K562 (cell line): ENCODE measurements at regions not wholly inside any gene's neighbourhood (a gene's known extent, or its start where the extent isn't known, plus 50 kb on each side); places are given as distances from the start of the nearest gene placed in this dataset.

ENCODE experiments used
- BRD4 ChIP-seq: fragments of 200-600 bp; sonication (generic); IDR thresholded peaks from 2 replicates; pipeline ENCODE4 v1.6.1; 2017; ENCODE audit warnings: inconsistent platforms
- CREB1 ChIP-seq, 2 experiments: sonication (generic) in 1 of 2; formaldehyde crosslinking in 1 of 2; IDR thresholded peaks; 2 replicates each; pipeline versions ENCODE4 v1.6.1 to v1.8.0; 2012 to 2022; ENCODE audit warnings: inconsistent platforms in 1 of 2, mild to moderate bottlenecking in 1 of 2, missing genetic modification reagents in 1 of 2, moderate library complexity in 1 of 2
- EP300 ChIP-seq: IDR thresholded peaks from 2 replicates; pipeline ENCODE4 v1.6.1; 2012; ENCODE audit warnings: low read length, improper control_type of control experiment
- RAD21 ChIP-seq, 2 experiments: fragments of 250-450 bp in 1 of 2; fragments of 450-650 bp in 1 of 2; sonication (Bioruptor Pico) in 1 of 2; formaldehyde crosslinking in 1 of 2; IDR thresholded peaks in 1 of 2; conservative IDR thresholded peaks in 1 of 2; 2 replicates each; pipeline versions ENCODE4 v1.4.0 to v1.8.0; 2020 to 2022; ENCODE audit warnings: mild to moderate bottlenecking in 2 of 2, moderate library complexity in 1 of 2
- RCOR1 ChIP-seq, 2 experiments: IDR thresholded peaks; 2 replicates each; pipeline ENCODE4 v1.6.1; 2012; ENCODE audit warnings: low read depth in 2 of 2, low read length in 2 of 2, borderline replicate concordance in 1 of 2, improper control_type of control experiment in 1 of 2
- TBL1XR1 ChIP-seq, 2 experiments: IDR thresholded peaks; 2 replicates each; pipeline ENCODE4 v1.6.1; 2012; ENCODE audit warnings: improper control_type of control experiment in 2 of 2, low read length in 2 of 2, mild to moderate bottlenecking in 1 of 2
- TOE1 ChIP-seq, 2 experiments: fragments of 450-650 bp in 1 of 2; sonication (generic) in 1 of 2; formaldehyde crosslinking in 1 of 2; IDR thresholded peaks; 2 replicates each; pipeline versions ENCODE4 v1.7.1 to v1.8.0; 2016 to 2022; ENCODE audit warnings: borderline replicate concordance in 2 of 2, mild to moderate bottlenecking in 2 of 2, antibody characterized with exemption in 1 of 2, inconsistent platforms in 1 of 2, low read depth in 1 of 2, missing genetic modification reagents in 1 of 2, moderate library complexity in 1 of 2
- XRCC5 ChIP-seq: fragments of 200-400 bp; formaldehyde crosslinking; IDR thresholded peaks from 2 replicates; pipeline ENCODE4 v1.6.1; 2017; ENCODE audit warnings: low read depth, mild to moderate bottlenecking, low read length
- TF ChIP-seq, protein P1 (sequence below): sonication (generic); formaldehyde crosslinking; IDR thresholded peaks from 2 replicates; pipeline ENCODE4 v1.8.0; 2023; ENCODE audit warnings: missing genetic modification reagents, mild to moderate bottlenecking, borderline replicate concordance
- TF ChIP-seq, protein P2 (sequence below), 3 experiments: IDR thresholded peaks in 2 of 3; conservative IDR thresholded peaks in 1 of 3; 2 replicates each; pipeline ENCODE4 v1.5.1; 2011 to 2012; ENCODE audit warnings: low read length in 3 of 3, mild to moderate bottlenecking in 3 of 3, control low read depth in 2 of 3, improper control_type of control experiment in 1 of 3, inconsistent platforms in 1 of 3, low read depth in 1 of 3, mixed read lengths in 1 of 3, moderate library complexity in 1 of 3; ENCODE audit not compliant: insufficient read depth in 2 of 3

DNA sequence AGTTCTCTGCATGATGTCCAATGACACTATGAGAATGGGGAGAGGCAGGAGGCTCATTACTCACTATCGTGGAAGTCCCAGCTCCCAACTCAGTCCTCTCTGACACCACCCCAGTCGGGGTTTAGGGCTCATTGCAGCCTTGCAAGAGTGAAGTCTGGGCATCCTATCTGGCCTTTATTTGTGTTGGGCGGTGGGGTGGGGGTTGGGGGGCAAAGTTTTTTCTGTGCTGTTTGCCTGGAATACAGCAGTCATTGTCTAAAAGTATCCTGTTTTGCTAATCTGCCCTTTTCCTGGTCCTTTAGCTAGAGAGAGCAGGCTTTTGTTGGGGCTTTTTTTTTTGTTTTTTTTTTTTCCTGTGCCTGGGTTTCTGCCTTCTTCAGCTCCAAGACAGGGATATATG lies 174.2 kb downstream of the MYLK4 start:
- TF ChIP-seq, protein P1, sequence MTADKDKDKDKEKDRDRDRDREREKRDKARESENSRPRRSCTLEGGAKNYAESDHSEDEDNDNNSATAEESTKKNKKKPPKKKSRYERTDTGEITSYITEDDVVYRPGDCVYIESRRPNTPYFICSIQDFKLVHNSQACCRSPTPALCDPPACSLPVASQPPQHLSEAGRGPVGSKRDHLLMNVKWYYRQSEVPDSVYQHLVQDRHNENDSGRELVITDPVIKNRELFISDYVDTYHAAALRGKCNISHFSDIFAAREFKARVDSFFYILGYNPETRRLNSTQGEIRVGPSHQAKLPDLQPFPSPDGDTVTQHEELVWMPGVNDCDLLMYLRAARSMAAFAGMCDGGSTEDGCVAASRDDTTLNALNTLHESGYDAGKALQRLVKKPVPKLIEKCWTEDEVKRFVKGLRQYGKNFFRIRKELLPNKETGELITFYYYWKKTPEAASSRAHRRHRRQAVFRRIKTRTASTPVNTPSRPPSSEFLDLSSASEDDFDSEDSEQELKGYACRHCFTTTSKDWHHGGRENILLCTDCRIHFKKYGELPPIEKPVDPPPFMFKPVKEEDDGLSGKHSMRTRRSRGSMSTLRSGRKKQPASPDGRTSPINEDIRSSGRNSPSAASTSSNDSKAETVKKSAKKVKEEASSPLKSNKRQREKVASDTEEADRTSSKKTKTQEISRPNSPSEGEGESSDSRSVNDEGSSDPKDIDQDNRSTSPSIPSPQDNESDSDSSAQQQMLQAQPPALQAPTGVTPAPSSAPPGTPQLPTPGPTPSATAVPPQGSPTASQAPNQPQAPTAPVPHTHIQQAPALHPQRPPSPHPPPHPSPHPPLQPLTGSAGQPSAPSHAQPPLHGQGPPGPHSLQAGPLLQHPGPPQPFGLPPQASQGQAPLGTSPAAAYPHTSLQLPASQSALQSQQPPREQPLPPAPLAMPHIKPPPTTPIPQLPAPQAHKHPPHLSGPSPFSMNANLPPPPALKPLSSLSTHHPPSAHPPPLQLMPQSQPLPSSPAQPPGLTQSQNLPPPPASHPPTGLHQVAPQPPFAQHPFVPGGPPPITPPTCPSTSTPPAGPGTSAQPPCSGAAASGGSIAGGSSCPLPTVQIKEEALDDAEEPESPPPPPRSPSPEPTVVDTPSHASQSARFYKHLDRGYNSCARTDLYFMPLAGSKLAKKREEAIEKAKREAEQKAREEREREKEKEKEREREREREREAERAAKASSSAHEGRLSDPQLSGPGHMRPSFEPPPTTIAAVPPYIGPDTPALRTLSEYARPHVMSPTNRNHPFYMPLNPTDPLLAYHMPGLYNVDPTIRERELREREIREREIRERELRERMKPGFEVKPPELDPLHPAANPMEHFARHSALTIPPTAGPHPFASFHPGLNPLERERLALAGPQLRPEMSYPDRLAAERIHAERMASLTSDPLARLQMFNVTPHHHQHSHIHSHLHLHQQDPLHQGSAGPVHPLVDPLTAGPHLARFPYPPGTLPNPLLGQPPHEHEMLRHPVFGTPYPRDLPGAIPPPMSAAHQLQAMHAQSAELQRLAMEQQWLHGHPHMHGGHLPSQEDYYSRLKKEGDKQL (CRISPR knock-in tag), result no peak
- TF ChIP-seq RAD21 (CRISPR knock-in tag; conservative IDR thresholded peaks at IDR 0.05 in 1 of 2, IDR thresholded peaks at IDR 0.05 in 1 of 2), result no peak
- TF ChIP-seq, protein P2, sequence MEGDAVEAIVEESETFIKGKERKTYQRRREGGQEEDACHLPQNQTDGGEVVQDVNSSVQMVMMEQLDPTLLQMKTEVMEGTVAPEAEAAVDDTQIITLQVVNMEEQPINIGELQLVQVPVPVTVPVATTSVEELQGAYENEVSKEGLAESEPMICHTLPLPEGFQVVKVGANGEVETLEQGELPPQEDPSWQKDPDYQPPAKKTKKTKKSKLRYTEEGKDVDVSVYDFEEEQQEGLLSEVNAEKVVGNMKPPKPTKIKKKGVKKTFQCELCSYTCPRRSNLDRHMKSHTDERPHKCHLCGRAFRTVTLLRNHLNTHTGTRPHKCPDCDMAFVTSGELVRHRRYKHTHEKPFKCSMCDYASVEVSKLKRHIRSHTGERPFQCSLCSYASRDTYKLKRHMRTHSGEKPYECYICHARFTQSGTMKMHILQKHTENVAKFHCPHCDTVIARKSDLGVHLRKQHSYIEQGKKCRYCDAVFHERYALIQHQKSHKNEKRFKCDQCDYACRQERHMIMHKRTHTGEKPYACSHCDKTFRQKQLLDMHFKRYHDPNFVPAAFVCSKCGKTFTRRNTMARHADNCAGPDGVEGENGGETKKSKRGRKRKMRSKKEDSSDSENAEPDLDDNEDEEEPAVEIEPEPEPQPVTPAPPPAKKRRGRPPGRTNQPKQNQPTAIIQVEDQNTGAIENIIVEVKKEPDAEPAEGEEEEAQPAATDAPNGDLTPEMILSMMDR (IDR thresholded peaks at IDR 0.05 in 2 of 3, conservative IDR thresholded peaks at IDR 0.05 in 1 of 3; ENCODE audit: insufficient read depth in 2 of 3, low read depth in 1 of 3, low read length in 3 of 3), result no peak
- no peak for TF ChIP-seq RCOR1 (IDR thresholded peaks at IDR 0.05; ENCODE audit: borderline replicate concordance in 1 of 2, low read depth in 2 of 2, low read length in 2 of 2)
- no peak for TF ChIP-seq XRCC5
- no peak for TF ChIP-seq TBL1XR1 (IDR thresholded peaks at IDR 0.05; ENCODE audit: low read length in 2 of 2)
- TF ChIP-seq BRD4, result no peak
- no peak for TF ChIP-seq CREB1 (IDR thresholded peaks at IDR 0.05)
- no peak for TF ChIP-seq CREB1 (CRISPR knock-in tag; IDR thresholded peaks at IDR 0.05)
- TF ChIP-seq EP300, result no peak
- TF ChIP-seq TOE1 (IDR thresholded peaks at IDR 0.05; ENCODE audit: borderline replicate concordance), result no peak
- no peak for TF ChIP-seq TOE1 (CRISPR knock-in tag; IDR thresholded peaks at IDR 0.05; ENCODE audit: borderline replicate concordance, low read depth)
